NB4 (cell line): ENCODE measurements at regions not wholly inside any gene's neighbourhood (a gene's known extent, or its start where the extent isn't known, plus 50 kb on each side); places are given as distances from the start of the nearest gene placed in this dataset.

Source experiments
- POLR2A ChIP-seq: IDR thresholded peaks from 2 replicates; pipeline ENCODE4 v1.6.1; 2011; ENCODE audit warnings: mild to moderate bottlenecking; ENCODE audit not compliant: insufficient read length; ENCODE audit errors: extremely low read depth
- TF ChIP-seq, protein P1 (sequence below): IDR thresholded peaks from one replicate; pipeline ENCODE4 v1.5.1; 2012; ENCODE audit warnings: low read depth, low read length

DNA sequence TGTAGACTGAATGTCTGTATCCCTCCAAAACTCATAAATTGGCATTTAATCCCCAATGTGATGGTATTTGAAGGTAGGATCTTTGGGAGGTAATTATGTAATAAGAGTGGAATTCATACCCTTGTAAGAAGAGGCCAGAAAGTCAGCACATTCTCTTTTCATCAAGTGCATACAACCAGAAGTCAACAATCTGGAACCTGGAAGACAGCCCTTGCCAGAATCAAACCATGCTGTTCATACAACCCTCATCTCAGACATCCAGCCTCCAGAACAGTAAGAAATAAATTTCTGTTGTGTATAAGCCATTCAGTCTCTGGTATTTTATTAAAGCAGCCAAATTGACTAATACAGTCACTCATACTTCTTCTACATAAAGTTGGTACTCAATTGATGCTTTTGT, 481.0 kb upstream of the SOX9 start:
- TF ChIP-seq, protein P1, sequence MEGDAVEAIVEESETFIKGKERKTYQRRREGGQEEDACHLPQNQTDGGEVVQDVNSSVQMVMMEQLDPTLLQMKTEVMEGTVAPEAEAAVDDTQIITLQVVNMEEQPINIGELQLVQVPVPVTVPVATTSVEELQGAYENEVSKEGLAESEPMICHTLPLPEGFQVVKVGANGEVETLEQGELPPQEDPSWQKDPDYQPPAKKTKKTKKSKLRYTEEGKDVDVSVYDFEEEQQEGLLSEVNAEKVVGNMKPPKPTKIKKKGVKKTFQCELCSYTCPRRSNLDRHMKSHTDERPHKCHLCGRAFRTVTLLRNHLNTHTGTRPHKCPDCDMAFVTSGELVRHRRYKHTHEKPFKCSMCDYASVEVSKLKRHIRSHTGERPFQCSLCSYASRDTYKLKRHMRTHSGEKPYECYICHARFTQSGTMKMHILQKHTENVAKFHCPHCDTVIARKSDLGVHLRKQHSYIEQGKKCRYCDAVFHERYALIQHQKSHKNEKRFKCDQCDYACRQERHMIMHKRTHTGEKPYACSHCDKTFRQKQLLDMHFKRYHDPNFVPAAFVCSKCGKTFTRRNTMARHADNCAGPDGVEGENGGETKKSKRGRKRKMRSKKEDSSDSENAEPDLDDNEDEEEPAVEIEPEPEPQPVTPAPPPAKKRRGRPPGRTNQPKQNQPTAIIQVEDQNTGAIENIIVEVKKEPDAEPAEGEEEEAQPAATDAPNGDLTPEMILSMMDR = no peak
- TF ChIP-seq POLR2A = no peak
